Breast epithelium (tissue), 4 donors: ENCODE measurements at regions not wholly inside any gene's neighbourhood (a gene's known extent, or its start where the extent isn't known, plus 50 kb on each side); places are given as distances from the start of the nearest gene placed in this dataset.

ENCODE experiments used
- DNase-seq, 2 donors: peaks; one replicate each; pipeline ENCODE4 v3.0.0-alpha.2; 2019; ENCODE audit warnings: low spot score in 2 of 2
- H3K27ac ChIP-seq, 2 donors: fragments of 200-600 bp; sonication (generic) in 1 of 2; one replicate each; pipeline ENCODE4 v1.5.1; 2016 to 2019; ENCODE audit warnings: mild to moderate bottlenecking in 1 of 2
- H3K27me3 ChIP-seq, 2 donors: fragments of 200-600 bp; sonication (generic) in 1 of 2; one replicate each; pipeline versions ENCODE4 v1.5.1 to v1.6.0; 2017 to 2019; ENCODE audit warnings: control low read depth in 1 of 2, mild to moderate bottlenecking in 1 of 2
- H3K36me3 ChIP-seq: fragments of 200-600 bp; one replicate; pipeline ENCODE4 v1.5.1; 2019
- H3K4me1 ChIP-seq, 2 donors: fragments of 200-600 bp; sonication (generic); one replicate each; pipeline ENCODE4 v1.5.1; 2016 to 2019; ENCODE audit warnings: control low read depth in 1 of 2
- H3K4me3 ChIP-seq, 3 donors: fragments of 200-600 bp; sonication (generic); 1 replicate in 2 of 3; 2 replicates in 1 of 3; pipeline ENCODE4 v1.5.1; 2016 to 2019; ENCODE audit warnings: mild to moderate bottlenecking in 3 of 3, moderate library complexity in 2 of 3
- H3K9me3 ChIP-seq, 2 donors: fragments of 200-600 bp; sonication (generic) in 1 of 2; one replicate each; pipeline ENCODE4 v1.5.1; 2016 to 2019; ENCODE audit warnings: control low read depth in 1 of 2
- POLR2A ChIP-seq: fragments of 450-650 bp; IDR thresholded peaks from one replicate; pipeline ENCODE4 v1.6.1; 2016; ENCODE audit warnings: antibody characterized with exemption, mild to moderate bottlenecking, moderate library complexity
- POLR2AphosphoS5 ChIP-seq, 3 donors: sonication (generic); formaldehyde crosslinking; IDR thresholded peaks; one replicate each; pipeline ENCODE4 v1.6.1; 2017; ENCODE audit warnings: antibody characterized with exemption in 3 of 3
- intact Hi-C: fragments of 100-400 bp; cut with DNase I; formaldehyde crosslinking; loops from one replicate; pipeline ENCODE4 v1.15.1; 2023; ENCODE audit warnings: low total_unique reads
- TF ChIP-seq, protein P1 (sequence below), 3 donors: fragments of 450-650 bp; IDR thresholded peaks; one replicate each; pipeline ENCODE4 v1.5.1; 2016 to 2017; ENCODE audit warnings: antibody characterized with exemption in 3 of 3, mild to moderate bottlenecking in 3 of 3, moderate library complexity in 3 of 3

DNA sequence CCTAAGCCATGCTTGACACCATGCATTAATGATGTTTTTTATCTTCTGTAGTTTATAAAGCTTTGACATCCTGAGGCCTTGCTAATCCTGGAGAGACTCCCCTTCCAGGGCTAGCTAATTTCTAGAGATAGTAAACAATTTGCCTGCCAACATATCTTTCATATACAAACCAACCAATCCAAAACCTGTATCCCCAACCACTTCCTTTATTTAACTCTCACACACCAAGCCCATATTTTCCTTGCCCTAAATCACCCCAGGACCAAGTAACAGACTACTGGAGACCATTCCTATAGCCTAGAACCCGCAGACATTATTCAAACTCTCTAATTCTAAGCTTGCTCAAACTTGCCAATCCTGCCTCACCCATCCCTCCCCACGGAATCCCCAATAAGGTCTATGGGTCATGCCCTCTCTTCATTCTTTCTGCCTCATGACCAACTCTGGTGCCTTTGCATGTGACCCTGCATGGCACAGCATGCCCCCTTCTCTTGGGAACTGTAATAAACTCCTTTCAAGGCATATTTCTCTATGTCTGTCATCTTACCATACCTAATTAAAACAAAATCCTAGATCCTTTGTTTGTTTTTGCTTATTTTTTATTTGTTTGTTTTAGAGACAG, 116.6 kb upstream of the CACUL1 start:
- H3K27ac ChIP-seq, result peak overlapping the region in 1 of 2 donors; percentile 10
- TF ChIP-seq POLR2AphosphoS5 (IDR thresholded peaks at IDR 0.05) (no peak), POLR2A (no peak)
- TF ChIP-seq, protein P1, sequence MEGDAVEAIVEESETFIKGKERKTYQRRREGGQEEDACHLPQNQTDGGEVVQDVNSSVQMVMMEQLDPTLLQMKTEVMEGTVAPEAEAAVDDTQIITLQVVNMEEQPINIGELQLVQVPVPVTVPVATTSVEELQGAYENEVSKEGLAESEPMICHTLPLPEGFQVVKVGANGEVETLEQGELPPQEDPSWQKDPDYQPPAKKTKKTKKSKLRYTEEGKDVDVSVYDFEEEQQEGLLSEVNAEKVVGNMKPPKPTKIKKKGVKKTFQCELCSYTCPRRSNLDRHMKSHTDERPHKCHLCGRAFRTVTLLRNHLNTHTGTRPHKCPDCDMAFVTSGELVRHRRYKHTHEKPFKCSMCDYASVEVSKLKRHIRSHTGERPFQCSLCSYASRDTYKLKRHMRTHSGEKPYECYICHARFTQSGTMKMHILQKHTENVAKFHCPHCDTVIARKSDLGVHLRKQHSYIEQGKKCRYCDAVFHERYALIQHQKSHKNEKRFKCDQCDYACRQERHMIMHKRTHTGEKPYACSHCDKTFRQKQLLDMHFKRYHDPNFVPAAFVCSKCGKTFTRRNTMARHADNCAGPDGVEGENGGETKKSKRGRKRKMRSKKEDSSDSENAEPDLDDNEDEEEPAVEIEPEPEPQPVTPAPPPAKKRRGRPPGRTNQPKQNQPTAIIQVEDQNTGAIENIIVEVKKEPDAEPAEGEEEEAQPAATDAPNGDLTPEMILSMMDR (IDR thresholded peaks at IDR 0.05), result no peak
- H3K9me3 ChIP-seq, result no peaks in the 10 kb centered on the region
- H3K4me1 ChIP-seq, result no peaks in the 10 kb centered on the region
- H3K36me3 ChIP-seq, result no peaks in the 10 kb centered on the region
- no peaks in the 10 kb centered on the region for H3K27me3 ChIP-seq
- no peak for DNase-seq
- H3K4me3 ChIP-seq, result no peak overlapping the region
- intact Hi-C loops, result no loop called here

DNA sequence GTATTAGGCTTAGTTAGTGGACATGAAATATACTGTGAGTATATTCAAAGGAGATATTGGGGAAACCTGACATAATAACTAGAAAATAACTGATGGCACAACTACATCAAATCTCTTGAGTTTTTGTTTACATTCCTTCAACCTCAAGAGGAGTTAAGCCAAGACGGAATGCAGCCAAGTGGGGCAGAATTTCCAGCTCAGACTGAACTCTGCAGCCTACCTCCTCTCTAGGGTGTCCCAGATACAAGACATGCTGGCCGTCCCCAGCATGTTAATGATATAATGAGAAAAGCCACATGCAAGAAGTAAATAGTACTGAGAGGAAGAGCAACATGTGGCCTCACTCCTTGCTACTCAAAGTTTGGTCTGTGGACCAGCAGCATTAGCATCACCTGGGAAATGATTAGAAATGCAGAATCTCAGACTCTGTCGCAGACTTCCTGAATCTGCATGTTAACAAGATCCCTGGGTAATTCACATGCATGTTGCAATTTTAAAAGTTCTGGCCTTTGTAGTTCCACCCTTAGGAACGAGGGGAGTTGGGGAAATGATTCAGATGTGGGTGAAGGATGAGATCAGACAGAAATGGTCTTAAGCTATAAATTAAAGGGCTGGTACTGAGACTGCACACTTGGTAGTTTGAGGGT, 118.4 kb upstream of the CACUL1 start:
- Histone ChIP-seq H3K9me3 (no peaks in the 10 kb centered on the region), H3K27ac (no peak overlapping the region), H3K36me3 (no peaks in the 10 kb centered on the region), H3K27me3 (no peaks in the 10 kb centered on the region), H3K4me3 (no peak overlapping the region), H3K4me1 (no peaks in the 10 kb centered on the region)
- no peak for TF ChIP-seq POLR2A
- TF ChIP-seq, protein P1 (IDR thresholded peaks at IDR 0.05), result no peak
- no peak for TF ChIP-seq POLR2AphosphoS5 (IDR thresholded peaks at IDR 0.05)
- DNase-seq, result no peak
- intact Hi-C loops, result no loop called here

DNA sequence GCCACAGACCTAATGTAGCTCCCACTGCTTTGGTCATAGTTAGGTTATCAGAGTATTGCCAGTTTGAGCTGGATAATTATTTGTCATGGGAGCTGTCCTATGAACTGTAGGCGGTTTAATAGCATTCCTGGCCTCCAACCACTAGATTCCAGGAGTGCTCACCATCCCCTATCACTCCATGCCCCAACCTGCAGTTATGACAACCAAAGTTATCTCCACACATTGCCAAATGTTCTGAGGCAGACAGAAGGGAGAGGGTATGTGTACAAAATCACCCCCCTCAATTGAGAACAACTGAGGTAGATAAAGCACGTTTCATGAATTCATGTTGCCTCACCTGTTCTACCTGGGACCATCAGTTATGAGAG, 119.0 kb upstream of the CACUL1 start:
- Histone ChIP-seq H3K27ac (no peak overlapping the region), H3K27me3 (no peaks in the 10 kb centered on the region), H3K36me3 (no peaks in the 10 kb centered on the region), H3K9me3 (no peaks in the 10 kb centered on the region), H3K4me1 (no peaks in the 10 kb centered on the region), H3K4me3 (no peak overlapping the region)
- intact Hi-C loops, result no loop called here
- no peak for TF ChIP-seq POLR2AphosphoS5 (IDR thresholded peaks at IDR 0.05)
- TF ChIP-seq POLR2A, result no peak
- TF ChIP-seq, protein P1 (IDR thresholded peaks at IDR 0.05), result no peak
- DNase-seq, result no peak

DNA sequence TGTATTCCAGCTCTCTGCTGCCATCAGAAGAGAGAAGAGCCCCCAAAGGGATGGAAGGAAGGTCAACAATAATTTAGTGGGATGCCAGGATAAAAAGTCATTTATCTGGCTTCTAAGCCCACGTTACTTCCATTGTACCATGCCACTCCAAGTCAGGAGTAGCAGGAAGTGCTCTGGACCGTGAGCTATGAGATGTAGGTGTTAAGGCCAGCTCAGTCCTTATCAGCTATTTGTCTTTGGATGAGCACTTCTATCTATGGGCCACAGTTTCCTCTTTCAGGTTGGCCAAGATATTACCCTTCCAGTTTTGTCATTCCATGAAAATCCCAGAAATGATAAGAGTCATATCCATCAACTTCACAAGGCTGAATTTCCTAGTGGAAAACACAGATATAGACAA, 119.4 kb upstream of the CACUL1 start:
- TF ChIP-seq POLR2A (no peak), POLR2AphosphoS5 (IDR thresholded peaks at IDR 0.05) (no peak)
- TF ChIP-seq, protein P1 (IDR thresholded peaks at IDR 0.05), result no peak
- H3K27ac ChIP-seq, result no peak overlapping the region
- no peaks in the 10 kb centered on the region for H3K27me3 ChIP-seq
- intact Hi-C loops, result no loop called here
- H3K4me3 ChIP-seq, result no peak overlapping the region
- DNase-seq, result no peak
- no peaks in the 10 kb centered on the region for H3K9me3 ChIP-seq
- no peaks in the 10 kb centered on the region for H3K36me3 ChIP-seq
- H3K4me1 ChIP-seq, result no peaks in the 10 kb centered on the region

DNA sequence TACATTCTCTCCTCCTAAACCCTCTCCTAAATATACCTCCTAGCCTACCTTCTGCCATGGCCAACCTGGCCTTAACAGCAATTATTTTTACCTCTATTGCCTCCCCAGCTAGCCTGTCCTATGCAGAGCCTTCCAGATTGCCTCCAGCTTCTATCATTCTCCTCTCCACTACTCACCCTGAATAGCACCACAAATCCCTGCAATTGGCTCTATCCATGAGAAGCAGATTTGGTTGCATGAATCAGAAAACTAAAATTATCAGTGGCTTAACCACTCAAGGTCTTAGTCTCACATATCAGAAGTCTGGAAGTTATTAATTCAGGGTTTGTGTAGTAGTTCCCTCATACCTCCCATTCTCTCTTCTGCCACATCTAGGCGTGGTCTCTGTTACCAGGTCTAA, 120.3 kb upstream of the CACUL1 start:
- TF ChIP-seq, protein P1 (IDR thresholded peaks at IDR 0.05), result no peak
- TF ChIP-seq POLR2AphosphoS5 (IDR thresholded peaks at IDR 0.05) (no peak), POLR2A (no peak)
- H3K9me3 ChIP-seq, result no peaks in the 10 kb centered on the region
- no peak overlapping the region for H3K4me3 ChIP-seq
- intact Hi-C loops, result no loop called here
- H3K27ac ChIP-seq, result no peak overlapping the region
- H3K36me3 ChIP-seq, result no peaks in the 10 kb centered on the region
- no peaks in the 10 kb centered on the region for H3K4me1 ChIP-seq
- no peak for DNase-seq
- H3K27me3 ChIP-seq, result no peaks in the 10 kb centered on the region
